H9 (cell line): ENCODE measurements at regions not wholly inside any gene's neighbourhood (a gene's known extent, or its start where the extent isn't known, plus 50 kb on each side); places are given as distances from the start of the nearest gene placed in this dataset.

Experiments
- DNase-seq: peaks from one replicate; pipeline ENCODE4 v3.0.0-alpha.2; 2017
- H2AFZ ChIP-seq: one replicate; pipeline ENCODE4 v1.6.1; 2013; ENCODE audit warnings: mild to moderate bottlenecking, low read length, control low read depth, moderate library complexity
- H2AK5ac ChIP-seq: 2 replicates; pipeline ENCODE4 v1.6.1; 2013; ENCODE audit warnings: low read length, control low read depth, mixed read lengths; ENCODE audit not compliant: insufficient read length
- H2BK120ac ChIP-seq: one replicate; pipeline ENCODE4 v1.6.1; 2013; ENCODE audit warnings: low read depth, mild to moderate bottlenecking, low read length, control low read depth, inconsistent platforms; ENCODE audit not compliant: poor library complexity, severe bottlenecking
- H2BK12ac ChIP-seq: 2 replicates; pipeline ENCODE4 v1.6.1; 2013; ENCODE audit warnings: low read length, control low read depth, mixed read lengths, low read depth; ENCODE audit not compliant: insufficient read length
- H2BK15ac ChIP-seq: 2 replicates; pipeline ENCODE4 v1.6.1; 2013; ENCODE audit warnings: low read depth, low read length, control low read depth
- H2BK20ac ChIP-seq: one replicate; pipeline ENCODE4 v1.6.1; 2013; ENCODE audit warnings: low read depth, mild to moderate bottlenecking, low read length, control low read depth, inconsistent platforms; ENCODE audit not compliant: poor library complexity, severe bottlenecking
- H2BK5ac ChIP-seq: 2 replicates; pipeline ENCODE4 v1.6.1; 2013; ENCODE audit warnings: low read length, control low read depth, mixed read lengths; ENCODE audit not compliant: insufficient read length
- H3K14ac ChIP-seq: 2 replicates; pipeline ENCODE4 v1.6.1; 2013; ENCODE audit warnings: low read length, control low read depth; ENCODE audit not compliant: insufficient read depth
- H3K18ac ChIP-seq: 2 replicates; pipeline ENCODE4 v1.6.1; 2013; ENCODE audit warnings: low read depth, mild to moderate bottlenecking, mixed read lengths, low read length, control low read depth; ENCODE audit not compliant: insufficient read length
- H3K23ac ChIP-seq: 2 replicates; pipeline ENCODE4 v1.6.1; 2013; ENCODE audit warnings: low read length, control low read depth, mixed read lengths, low read depth; ENCODE audit not compliant: insufficient read length
- H3K23me2 ChIP-seq: 2 replicates; pipeline ENCODE4 v1.6.1; 2013; ENCODE audit warnings: low read depth, mild to moderate bottlenecking, mixed read lengths, low read length, control low read depth; ENCODE audit not compliant: insufficient read length, poor library complexity, severe bottlenecking
- H3K27ac ChIP-seq: 2 replicates; pipeline ENCODE4 v1.5.1; 2013; ENCODE audit warnings: low read length, control low read depth, mixed read lengths, low read depth; ENCODE audit not compliant: insufficient read length
- H3K27me3 ChIP-seq: 2 replicates; pipeline ENCODE4 v1.6.1; 2013; ENCODE audit warnings: low read length, control low read depth, inconsistent platforms; ENCODE audit not compliant: insufficient read depth
- H3K4ac ChIP-seq: 2 replicates; pipeline ENCODE4 v1.6.1; 2013; ENCODE audit warnings: low read depth, mild to moderate bottlenecking, control low read depth, inconsistent platforms, low read length, moderate library complexity
- H3K4me1 ChIP-seq: 2 replicates; pipeline ENCODE4 v1.6.1; 2013; ENCODE audit warnings: low read length, control low read depth, inconsistent platforms; ENCODE audit not compliant: insufficient read depth
- H3K4me2 ChIP-seq: 2 replicates; pipeline ENCODE4 v1.6.1; 2013; ENCODE audit warnings: low read length, control low read depth, mixed read lengths; ENCODE audit not compliant: insufficient read length, insufficient read depth
- H3K56ac ChIP-seq: 2 replicates; pipeline ENCODE4 v1.6.1; 2013; ENCODE audit warnings: low read depth, mild to moderate bottlenecking, mixed read lengths, low read length, control low read depth; ENCODE audit not compliant: insufficient read length
- H3K79me1 ChIP-seq: 2 replicates; pipeline ENCODE4 v1.6.1; 2013; ENCODE audit warnings: low read depth, mild to moderate bottlenecking, moderate library complexity, low read length, control low read depth, inconsistent platforms; ENCODE audit not compliant: insufficient read depth, poor library complexity, severe bottlenecking
- H3K79me2 ChIP-seq: 2 replicates; pipeline ENCODE4 v1.6.1; 2013; ENCODE audit warnings: low read length, control low read depth, inconsistent platforms; ENCODE audit not compliant: insufficient read depth
- H3K9ac ChIP-seq: 2 replicates; pipeline ENCODE4 v1.6.1; 2013; ENCODE audit warnings: low read length, control low read depth, mixed read lengths; ENCODE audit not compliant: insufficient read length; ENCODE audit errors: extremely low read depth
- H3K9me3 ChIP-seq: one replicate; pipeline ENCODE4 v1.6.1; 2013; ENCODE audit warnings: low read depth, low read length, inconsistent platforms; ENCODE audit not compliant: control insufficient read depth
- H3T11ph ChIP-seq: one replicate; pipeline ENCODE4 v1.6.1; 2013; ENCODE audit warnings: mild to moderate bottlenecking, low read length, control low read depth, inconsistent platforms
- H4K20me1 ChIP-seq: one replicate; pipeline ENCODE4 v1.6.1; 2013; ENCODE audit not compliant: control insufficient read depth, insufficient read length, insufficient read depth
- H4K5ac ChIP-seq: 2 replicates; pipeline ENCODE4 v1.6.1; 2013; ENCODE audit warnings: low read depth, mild to moderate bottlenecking, mixed read lengths, low read length, control low read depth; ENCODE audit not compliant: insufficient read length
- H4K8ac ChIP-seq: replicated peaks from 2 replicates; pipeline ENCODE4 v1.6.1; 2013; ENCODE audit warnings: low read length, control low read depth, mixed read lengths, low read depth; ENCODE audit not compliant: insufficient read length
- H4K91ac ChIP-seq: 2 replicates; pipeline ENCODE4 v1.6.1; 2013; ENCODE audit warnings: low read depth, mild to moderate bottlenecking, moderate library complexity, mixed read lengths, low read length, control low read depth; ENCODE audit not compliant: insufficient read length
- H3K27ac Mint-ChIP-seq, 3 experiments: 2 replicates in 2 of 3; 3 replicates in 1 of 3; pipeline ENCODE4 v1.8.0; 2020 to 2021; ENCODE audit warnings: mixed read lengths in 3 of 3, mild to moderate bottlenecking in 1 of 3, moderate library complexity in 1 of 3
- H3K27me3 Mint-ChIP-seq: 2 replicates; pipeline ENCODE4 v1.8.0; 2021; ENCODE audit warnings: low read depth, mild to moderate bottlenecking, moderate library complexity, mixed read lengths
- H3K36me3 Mint-ChIP-seq, 3 experiments: 2 replicates in 2 of 3; 3 replicates in 1 of 3; pipeline ENCODE4 v1.8.0; 2020 to 2021; ENCODE audit warnings: low read depth in 3 of 3, mixed read lengths in 3 of 3; ENCODE audit not compliant: insufficient read depth in 1 of 3
- H3K4me1 Mint-ChIP-seq, 2 experiments: 2 replicates each; pipeline ENCODE4 v1.8.0; 2020; ENCODE audit warnings: mixed read lengths in 2 of 2
- H3K4me3 Mint-ChIP-seq, 2 experiments: 2 replicates in 1 of 2; 3 replicates in 1 of 2; pipeline ENCODE4 v1.8.0; 2020 to 2021; ENCODE audit warnings: mild to moderate bottlenecking in 2 of 2, mixed read lengths in 2 of 2, moderate library complexity in 1 of 2
- H3K9me3 Mint-ChIP-seq, 2 experiments: 2 replicates in 1 of 2; 3 replicates in 1 of 2; pipeline ENCODE4 v1.8.0; 2020; ENCODE audit warnings: mild to moderate bottlenecking in 2 of 2, mixed read lengths in 2 of 2, moderate library complexity in 1 of 2
- WGBS: extraction: QIAGEN DNeasy Blood & Tissue Kit; methylation state at CpG from one replicate; pipeline ENCODE4 v1.1.7; 2013; ENCODE audit warnings: missing lambda C conversion rate, low lambda C conversion rate, mixed read lengths; ENCODE audit not compliant: insufficient read length; ENCODE audit errors: extremely low coverage; 5-methylcytosine and 5-hydroxymethylcytosine counted together
- TF ChIP-seq, protein P1 (sequence below): fragments of 200-600 bp; sonication (generic); conservative IDR thresholded peaks from 3 replicates; pipeline ENCODE4 v1.8.0; 2021; ENCODE audit warnings: antibody characterized with exemption, mild to moderate bottlenecking

DNA sequence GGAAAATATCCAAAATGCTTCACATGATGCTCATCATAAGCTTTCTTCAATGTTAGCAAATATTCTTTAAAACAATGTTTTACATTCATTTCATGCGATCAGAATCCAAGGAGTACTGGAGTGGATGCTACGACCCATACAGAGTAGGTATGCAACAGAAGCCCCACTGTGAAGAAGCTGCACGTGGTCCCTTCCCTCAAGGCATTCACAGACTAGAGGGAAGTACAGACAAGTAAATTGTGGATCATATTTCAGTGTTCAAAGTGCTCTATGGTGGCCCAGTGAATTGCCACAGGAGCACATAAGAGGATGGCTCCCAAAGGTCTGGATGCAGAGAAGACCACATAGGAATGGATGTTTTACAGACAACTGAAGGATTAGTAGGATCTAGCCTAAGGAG lies 789.9 kb downstream of the IGSF11 start:
- WGBS: no CpG with 5 or more reads among the region's 3 CpGs
- Mint-ChIP-seq H3K9me3 (no peaks in the 10 kb centered on the region), H3K27ac (no peak overlapping the region), H3K4me1 (no peaks in the 10 kb centered on the region; a peak in 1 of 4 replicates), H3K4me3 (no peak overlapping the region), H3K27me3 (no peaks in the 10 kb centered on the region), H3K36me3 (no peaks in the 10 kb centered on the region)
- Histone ChIP-seq H3K4ac (no peak overlapping the region), H3K4me1 (no peaks in the 10 kb centered on the region), H3K27ac (no peak overlapping the region), H3T11ph (no peak overlapping the region), H4K91ac (no peak overlapping the region), H3K79me1 (no peaks in the 10 kb centered on the region), H3K79me2 (no peaks in the 10 kb centered on the region), H2BK20ac (no peak overlapping the region), H4K20me1 (no peaks in the 10 kb centered on the region), H3K56ac (no peak overlapping the region), H2AFZ (no peak overlapping the region), H3K14ac (no peak overlapping the region), H2AK5ac (no peak overlapping the region), H2BK12ac (no peak overlapping the region), H3K9ac (no peak overlapping the region), H3K23ac (no peak overlapping the region), H3K27me3 (no peaks in the 10 kb centered on the region), H3K4me2 (no peak overlapping the region), H4K5ac (no peak overlapping the region), H4K8ac (no peak overlapping the region), H2BK15ac (no peak overlapping the region), H2BK120ac (no peak overlapping the region), H2BK5ac (no peak overlapping the region), H3K18ac (no peak overlapping the region), H3K23me2 (no peaks in the 10 kb centered on the region), H3K9me3 (no peaks in the 10 kb centered on the region)
- DNase-seq: no peak
- TF ChIP-seq, protein P1, sequence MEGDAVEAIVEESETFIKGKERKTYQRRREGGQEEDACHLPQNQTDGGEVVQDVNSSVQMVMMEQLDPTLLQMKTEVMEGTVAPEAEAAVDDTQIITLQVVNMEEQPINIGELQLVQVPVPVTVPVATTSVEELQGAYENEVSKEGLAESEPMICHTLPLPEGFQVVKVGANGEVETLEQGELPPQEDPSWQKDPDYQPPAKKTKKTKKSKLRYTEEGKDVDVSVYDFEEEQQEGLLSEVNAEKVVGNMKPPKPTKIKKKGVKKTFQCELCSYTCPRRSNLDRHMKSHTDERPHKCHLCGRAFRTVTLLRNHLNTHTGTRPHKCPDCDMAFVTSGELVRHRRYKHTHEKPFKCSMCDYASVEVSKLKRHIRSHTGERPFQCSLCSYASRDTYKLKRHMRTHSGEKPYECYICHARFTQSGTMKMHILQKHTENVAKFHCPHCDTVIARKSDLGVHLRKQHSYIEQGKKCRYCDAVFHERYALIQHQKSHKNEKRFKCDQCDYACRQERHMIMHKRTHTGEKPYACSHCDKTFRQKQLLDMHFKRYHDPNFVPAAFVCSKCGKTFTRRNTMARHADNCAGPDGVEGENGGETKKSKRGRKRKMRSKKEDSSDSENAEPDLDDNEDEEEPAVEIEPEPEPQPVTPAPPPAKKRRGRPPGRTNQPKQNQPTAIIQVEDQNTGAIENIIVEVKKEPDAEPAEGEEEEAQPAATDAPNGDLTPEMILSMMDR: no peak
